Skin epidermis (tissue), 12 donors: ENCODE measurements at regions not wholly inside any gene's neighbourhood (a gene's known extent, or its start where the extent isn't known, plus 50 kb on each side); places are given as distances from the start of the nearest gene placed in this dataset.
A peak's percentile ranks its signal among the peaks of the same experiment; 100 is the strongest.

Experiments used
- H3K27ac ChIP-seq, 21 experiments: fragments of 200-600 bp; sonication (generic) in 11 of 21; one replicate each; pipeline ENCODE4 v1.5.0; 2020; ENCODE audit warnings: mild to moderate bottlenecking in 3 of 21, inconsistent platforms in 2 of 21, moderate library complexity in 2 of 21
- H3K4me3 ChIP-seq, 7 experiments: fragments of 200-600 bp; sonication (generic) in 2 of 7; one replicate each; pipeline ENCODE4 v1.5.0; 2020; ENCODE audit warnings: inconsistent platforms in 2 of 7, mild to moderate bottlenecking in 2 of 7, moderate library complexity in 1 of 7

DNA sequence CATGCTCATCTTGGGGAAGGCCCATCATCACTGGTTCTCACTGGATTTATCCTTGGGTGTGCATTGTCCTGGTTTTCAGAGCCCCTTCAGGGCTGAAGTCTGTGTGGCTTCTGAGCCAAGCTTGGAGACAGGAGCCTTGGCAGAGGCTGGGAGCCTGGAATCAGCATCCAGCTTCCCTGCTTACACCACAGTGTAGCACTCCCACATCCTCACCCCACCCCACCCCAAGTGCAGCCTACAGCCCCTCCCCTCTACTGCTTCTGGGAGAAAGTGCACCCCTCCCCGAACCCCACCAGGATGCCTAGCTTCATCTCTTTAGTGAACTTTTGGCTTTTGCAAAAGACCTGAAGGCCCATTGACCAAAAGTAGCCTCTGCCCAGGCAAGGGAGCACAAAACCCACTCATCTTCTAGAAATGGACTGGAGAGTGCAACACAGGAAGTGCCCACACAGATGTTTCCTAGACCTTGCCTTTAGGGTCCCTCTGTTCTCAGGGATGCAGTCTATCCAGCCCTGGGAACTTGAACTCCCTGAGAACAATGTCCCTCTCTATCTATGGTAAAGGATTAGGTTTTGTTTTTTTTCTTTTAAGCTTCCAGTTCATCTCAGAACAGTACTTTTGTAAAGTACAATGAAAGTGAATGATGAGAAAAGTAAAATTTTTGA lies 189.7 kb downstream of the PALM2AKAP2 start:
- H3K27ac ChIP-seq, result peak overlapping the region in 6 of 21 experiments; percentile 1 to 87 (median 58)

DNA sequence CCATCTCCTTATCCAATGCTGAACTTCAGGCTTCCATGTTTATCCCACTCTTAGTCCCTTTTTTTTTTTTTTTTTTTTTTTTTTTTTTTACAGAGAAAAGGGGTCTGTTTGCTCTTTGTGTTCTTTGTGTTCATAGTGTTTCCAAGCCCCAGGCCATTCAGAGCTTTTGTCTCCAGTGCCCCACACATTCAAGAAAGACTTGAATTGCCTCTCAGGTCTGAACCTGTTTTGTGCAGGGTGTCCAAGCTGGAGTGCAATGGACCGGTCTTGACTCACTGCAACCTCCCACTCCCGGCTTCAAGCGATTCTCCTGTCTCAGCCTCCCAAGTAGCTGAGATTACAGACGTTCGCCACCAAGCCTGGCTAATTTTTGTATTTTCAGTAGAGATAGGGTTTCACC lies 191.2 kb downstream of the PALM2AKAP2 start:
- Histone ChIP-seq H3K27ac (peak overlapping the region in 2 of 21 experiments; percentile 14 to 57), H3K4me3 (no peak overlapping the region)

More for the DNA sequence above, 189.7 kb downstream of the PALM2AKAP2 start:
- no peak overlapping the region for H3K4me3 ChIP-seq

DNA sequence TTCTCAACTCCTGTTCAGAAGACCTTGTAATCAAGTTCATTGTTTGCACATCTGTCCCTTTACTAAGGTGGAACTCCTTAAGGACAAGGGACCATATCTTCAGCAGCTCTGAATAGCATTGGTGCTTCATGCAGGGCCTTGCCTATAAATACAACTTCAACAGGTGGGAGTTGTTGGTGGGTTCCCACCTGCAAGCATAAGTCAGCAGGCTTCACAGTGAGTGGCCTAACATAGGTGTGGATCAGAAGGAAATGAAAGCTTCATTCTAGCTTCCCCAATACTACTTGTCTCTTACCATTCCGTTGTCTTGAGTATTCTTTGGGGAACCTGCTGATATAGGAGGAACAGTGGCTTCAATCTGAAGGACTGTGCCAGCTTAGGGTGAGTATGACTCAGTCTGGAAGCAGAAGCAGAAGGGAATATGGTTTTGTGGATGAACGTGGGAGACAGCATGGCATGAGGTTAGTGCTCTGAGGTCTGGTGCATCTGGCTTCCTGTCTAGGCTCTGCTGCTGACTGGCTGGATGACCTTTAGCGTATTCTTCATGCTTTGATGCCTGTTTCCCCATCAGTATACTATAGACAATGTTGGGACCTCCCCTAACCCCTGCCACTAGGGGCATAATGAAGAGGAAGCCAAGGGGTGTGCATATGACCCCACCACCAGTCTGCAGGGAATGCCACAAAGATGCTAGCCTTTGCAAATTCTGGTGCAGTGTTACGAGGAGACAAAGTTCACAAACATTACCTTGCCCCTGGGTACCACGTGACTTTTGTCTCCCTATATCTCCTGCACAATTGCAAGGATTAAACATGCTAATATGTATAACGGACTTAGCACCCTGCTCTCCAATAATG lies 192.3 kb downstream of the PALM2AKAP2 start:
- Histone ChIP-seq H3K4me3 (no peak overlapping the region), H3K27ac (peak overlapping the region in 3 of 21 experiments; percentile 3 to 57 (median 14))

DNA sequence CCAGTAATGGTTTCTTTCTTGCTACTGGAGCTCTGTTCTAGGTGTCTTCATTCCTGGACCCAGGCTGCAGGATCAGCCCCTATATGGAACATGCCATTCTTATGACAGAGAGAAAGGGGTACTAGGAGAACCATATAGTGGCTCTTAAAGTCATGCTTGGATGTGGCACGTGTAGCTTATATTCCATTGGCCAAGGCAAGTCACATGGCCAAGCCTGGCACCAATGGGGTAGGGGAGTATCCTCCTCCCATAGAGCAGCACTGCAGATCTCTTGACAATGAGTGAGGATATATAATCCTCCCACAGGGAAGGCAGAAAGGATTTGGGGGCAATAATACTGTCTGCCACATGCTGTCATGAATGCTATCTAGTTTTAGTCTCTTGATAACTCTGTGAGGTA lies 193.3 kb downstream of the PALM2AKAP2 start:
- Histone ChIP-seq H3K4me3 (no peak overlapping the region), H3K27ac (peak overlapping the region in 4 of 21 experiments; percentile 45 to 87 (median 68))

DNA sequence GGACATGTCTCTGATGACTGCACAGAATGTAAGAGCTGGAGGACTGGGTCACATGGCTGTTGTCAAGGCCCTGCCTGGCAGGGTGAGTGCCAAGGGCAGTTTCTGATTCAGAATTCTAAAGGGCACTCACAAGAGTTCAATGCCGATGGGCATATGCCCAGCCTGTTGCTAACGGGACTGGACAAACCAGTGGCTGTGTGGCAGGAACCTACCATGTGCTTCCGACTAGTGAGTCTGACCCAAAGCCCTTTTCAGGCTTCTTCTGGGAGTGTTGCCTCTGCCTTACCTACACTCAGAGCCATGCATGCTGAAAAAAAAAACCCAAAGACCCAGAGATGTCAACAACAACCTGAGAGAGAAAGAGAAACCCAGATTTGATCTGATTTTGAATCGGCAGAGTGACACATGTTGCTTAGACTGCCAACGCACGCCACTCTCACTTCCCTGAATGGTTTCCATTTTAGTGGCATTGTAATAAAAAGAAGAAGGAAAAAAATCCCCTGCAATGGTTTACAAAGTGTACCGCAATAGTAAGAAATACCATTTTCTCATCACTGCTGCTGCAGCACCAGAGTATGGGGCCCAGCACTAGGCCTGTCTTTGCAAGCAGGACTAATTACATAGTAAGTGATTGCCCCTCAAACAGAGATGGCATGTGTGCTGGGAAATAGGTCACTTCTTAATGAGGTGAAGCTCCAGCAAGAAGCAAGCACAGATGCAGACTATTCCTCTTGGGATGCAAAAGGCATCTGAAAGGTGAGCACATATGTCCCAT lies 194.3 kb downstream of the PALM2AKAP2 start:
- H3K27ac ChIP-seq, result peak overlapping the region in 9 of 21 experiments; percentile 16 to 87 (median 47)

DNA sequence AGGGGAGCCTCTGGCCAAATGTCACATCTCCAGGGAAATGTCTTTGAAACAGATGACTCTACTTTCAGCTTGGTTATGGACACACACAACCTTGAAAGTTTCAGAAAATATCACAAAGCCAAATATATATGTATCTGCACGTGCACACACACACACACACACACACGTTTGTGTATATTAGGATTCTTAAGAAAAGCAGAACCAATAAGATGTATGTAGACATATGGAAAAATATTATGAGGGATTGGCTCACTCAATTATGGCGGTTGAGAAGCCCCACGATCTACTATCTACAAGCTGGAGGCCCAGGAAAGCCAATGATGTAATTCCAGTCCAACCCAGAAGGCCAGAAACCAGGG lies 194.9 kb downstream of the PALM2AKAP2 start:
- H3K27ac ChIP-seq, result peak overlapping the region in 6 of 21 experiments; percentile 18 to 87 (median 52)
- no peak overlapping the region for H3K4me3 ChIP-seq

More for the DNA sequence above, 194.3 kb downstream of the PALM2AKAP2 start:
- no peak overlapping the region for H3K4me3 ChIP-seq

DNA sequence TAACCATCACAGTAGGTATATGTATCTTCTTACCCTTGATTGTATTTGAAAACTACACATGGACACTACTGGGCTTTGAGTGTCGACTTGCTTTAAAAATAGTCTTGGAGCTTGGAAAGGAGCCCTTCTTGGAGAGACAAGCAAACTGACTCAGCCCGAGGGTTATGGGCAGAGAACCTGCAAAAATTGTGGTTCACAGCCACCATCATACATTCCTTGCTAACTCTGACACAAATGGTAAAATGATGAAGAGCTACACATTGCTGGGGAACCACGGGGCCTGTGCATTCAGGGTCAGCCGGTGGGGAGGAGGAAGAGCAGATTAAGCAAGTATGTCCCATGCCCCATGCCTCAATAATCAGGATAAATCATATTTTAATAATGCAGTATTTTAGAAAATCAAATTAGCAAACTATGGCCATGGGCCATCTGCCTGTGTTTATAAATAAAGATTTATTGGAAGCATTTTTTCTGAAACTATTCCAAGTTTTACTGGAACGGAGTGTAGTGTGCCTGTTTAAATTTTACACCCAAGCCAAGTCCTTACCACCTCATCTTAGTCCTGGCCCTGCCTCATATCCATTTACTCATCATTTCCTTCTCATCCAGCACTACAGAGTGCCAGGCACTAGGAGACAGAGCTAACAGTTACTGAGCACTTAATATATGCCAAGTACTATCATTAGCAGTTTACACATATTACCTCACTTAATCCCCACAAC lies 195.7 kb downstream of the PALM2AKAP2 start:
- no peak overlapping the region for H3K4me3 ChIP-seq
- H3K27ac ChIP-seq, result peak overlapping the region in 1 of 21 experiments; percentile 87

DNA sequence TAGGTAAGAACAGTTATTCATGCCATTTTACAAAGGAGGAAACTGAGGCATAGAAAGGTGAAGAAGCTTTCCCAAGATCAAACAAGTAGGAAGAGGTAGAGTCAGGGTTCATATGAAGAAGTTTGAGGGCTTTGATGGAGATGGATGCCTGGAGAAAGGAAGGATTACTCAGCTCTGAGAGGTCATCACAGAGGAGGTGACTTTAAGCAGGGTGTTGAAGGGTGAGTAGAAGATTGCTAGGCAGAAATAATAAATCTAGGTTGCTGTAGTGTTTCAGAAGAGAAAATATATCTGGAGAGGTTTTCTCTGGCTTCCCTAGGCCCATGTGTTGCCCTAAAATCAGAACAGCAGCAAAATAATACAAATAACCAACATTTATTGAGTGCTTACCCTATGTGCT lies 196.3 kb downstream of the PALM2AKAP2 start:
- Histone ChIP-seq H3K27ac (no peak overlapping the region), H3K4me3 (no peak overlapping the region)

DNA sequence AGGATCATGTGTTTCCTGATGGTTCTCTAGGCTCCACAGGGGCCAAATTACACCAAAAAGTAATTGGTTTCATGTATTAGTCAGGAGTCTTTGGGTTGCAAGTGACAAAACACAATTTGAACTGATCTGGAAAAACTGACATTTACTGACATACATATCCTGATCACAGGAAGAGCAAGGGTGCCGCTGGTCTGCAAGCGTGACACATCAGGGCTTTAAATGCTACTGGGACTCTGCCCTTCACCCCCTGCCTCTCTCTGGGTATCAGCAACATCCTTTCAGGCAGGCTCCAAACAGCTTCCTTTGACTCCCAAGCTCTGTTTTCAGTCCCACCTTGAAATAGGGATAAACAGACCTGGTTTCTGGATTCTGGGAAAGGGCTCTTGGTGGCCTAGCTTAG lies 197.5 kb downstream of the PALM2AKAP2 start:
- Histone ChIP-seq H3K4me3 (no peak overlapping the region), H3K27ac (no peak overlapping the region)

DNA sequence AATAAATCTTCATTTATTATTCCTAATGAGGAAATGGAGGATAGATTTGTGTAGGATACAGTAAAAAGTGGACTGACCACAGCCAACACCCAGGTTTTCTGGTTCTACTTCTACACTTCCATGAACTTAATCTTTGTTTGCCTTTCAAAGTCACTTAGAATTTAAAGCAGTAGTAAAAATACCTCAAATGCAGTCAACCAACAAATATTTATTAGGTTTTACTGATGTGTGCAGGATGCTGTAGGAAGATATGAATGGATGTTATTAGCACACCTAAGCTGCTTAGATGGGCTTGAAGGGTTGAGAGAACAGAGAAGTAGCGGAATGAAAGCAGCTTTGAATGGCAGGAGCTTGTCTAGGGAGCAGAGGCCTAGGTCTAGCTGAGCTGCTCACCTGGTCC lies 201.1 kb downstream of the PALM2AKAP2 start:
- Histone ChIP-seq H3K27ac (no peak overlapping the region), H3K4me3 (no peak overlapping the region)

DNA sequence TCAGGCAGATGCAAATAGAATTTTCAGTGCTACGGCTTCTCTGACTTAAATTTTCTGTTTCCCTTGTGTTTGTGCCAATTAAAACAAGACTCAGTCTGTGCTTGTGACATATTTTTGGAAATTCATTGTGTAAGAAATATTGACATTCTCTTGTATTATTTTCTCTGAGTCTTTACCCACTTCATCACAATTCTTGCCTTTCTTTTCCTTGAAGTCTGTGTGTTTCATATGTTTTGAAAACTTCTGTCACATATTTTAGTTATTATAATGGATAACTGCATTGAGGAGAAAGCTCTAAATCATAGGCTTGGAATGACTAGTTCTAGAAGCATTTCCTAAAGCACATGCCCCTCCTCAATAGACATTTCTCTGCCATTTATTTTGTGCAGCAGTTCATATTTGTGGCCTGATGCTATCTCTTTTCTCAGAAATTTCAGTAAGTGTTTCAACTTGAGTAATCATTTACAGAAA lies 206.6 kb downstream of the PALM2AKAP2 start:
- peak overlapping the region in 7 of 21 experiments; percentile 14 to 57 (median 36) for H3K27ac ChIP-seq
- no peak overlapping the region for H3K4me3 ChIP-seq

DNA sequence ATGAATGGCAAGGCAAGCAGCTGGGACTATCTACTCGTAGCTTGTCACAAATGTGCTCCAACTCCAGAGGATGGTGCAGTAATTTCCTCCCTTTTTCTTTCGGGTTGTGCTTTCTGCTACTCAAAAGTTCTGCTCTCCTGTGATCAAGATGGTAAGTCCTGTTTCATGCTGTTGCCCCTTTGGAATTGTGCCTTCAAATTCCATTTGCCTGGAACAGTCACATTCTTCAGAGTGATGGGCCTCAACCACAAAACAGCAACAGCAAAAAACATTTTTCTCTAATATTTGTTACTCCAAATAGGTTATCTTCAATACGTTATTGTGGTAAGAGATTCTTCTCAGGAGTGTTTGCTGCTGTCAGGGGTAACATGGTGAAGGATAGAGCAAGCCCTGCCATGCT lies 209.3 kb downstream of the PALM2AKAP2 start:
- H3K4me3 ChIP-seq, result no peak overlapping the region
- H3K27ac ChIP-seq, result peak overlapping the region in 1 of 21 experiments; percentile 33

DNA sequence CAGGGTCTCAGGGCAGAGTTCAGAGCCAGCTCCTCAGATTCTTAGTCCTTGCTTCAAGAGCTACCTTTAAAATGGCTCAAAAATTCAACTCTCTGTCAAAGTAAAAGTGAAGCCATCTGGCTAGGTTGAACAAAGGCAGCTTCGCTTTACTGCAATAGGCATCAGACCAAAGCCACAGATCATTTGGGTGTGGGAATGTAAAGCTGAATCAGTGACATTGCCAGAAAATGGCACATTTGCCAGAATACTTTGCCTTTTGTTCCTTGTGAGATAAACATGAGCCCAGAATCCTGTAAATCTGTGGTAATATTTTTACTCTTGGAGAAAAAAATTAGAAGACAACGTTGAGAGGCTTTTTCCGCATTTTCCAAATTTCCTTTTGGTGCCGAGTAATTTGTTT lies 210.5 kb downstream of the PALM2AKAP2 start:
- Histone ChIP-seq H3K27ac (no peak overlapping the region), H3K4me3 (no peak overlapping the region)

DNA sequence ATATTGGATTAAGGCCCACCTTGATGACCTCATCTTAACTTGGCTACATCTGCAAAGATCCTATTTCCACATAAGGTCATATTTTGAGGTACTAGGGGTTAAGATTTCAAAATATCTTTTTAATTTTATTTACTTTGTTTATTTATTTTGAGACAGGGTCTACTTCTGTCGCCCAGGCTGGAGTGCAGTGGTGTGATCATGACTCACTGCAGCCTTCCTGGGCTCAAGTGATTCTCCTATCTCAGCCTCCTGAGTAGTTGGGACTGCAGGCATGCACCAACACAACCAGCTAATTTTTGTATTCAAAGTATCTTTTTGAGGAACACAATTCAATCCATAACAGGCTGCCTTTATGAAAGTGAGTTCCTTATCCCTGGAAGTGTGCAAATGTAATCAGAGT lies 212.3 kb downstream of the PALM2AKAP2 start:
- H3K27ac ChIP-seq, result no peak overlapping the region
- no peak overlapping the region for H3K4me3 ChIP-seq

DNA sequence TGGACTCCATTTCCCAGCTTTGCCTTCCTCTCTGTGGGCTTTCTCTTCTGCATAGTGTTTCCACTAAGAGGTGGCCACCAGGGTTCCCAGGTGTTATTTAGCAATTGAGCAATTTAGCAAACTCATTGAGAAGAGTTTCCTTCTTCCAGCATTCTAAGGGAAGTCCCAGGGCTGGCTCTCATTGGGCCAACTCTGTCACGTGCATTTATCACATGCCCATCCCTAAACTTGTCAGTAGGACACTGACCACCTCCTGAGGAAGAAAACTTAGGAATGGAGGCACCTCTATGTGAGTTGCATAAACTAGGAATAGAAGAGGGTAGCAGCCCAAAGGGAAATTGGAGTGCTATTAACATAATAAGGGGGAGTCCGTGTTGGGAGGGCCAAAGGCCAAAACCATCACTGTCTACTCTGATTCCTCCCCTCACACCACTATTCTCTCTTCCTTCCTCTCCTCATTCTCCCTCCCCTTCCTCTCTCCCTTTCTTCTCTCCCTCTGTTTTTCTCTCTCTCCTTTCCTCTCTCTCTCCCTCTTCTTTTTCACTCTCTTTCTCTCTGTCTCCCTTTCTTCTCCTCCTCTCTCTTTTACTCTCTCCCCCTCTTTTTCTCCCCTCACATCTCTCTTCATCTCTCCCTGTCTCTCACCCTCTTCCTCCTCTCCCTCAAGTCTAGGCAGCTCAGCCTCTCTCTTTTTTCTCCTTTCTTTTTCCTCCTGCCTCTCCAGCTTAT lies 213.4 kb downstream of the PALM2AKAP2 start:
- no peak overlapping the region for H3K27ac ChIP-seq
- H3K4me3 ChIP-seq, result no peak overlapping the region

DNA sequence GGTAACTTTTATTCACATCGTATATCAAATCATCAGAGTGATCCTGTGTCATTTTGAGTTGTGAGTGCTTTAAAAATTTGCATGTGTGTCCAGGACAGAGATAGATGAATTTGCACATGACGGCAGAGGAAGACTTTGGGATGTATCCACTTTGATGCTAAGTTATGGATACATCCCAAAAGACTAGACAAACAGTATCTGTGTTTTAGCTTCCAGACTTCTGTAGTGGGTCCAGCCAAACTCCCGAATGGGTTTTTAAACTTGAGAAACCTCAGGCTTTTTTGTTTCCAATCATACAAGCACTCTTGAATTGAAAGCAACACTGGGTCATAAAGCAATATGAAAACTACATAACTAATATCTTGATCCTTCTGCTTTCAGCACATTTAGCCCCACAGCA lies 213.8 kb downstream of the C9orf152 start:
- no peak overlapping the region for H3K27ac ChIP-seq

DNA sequence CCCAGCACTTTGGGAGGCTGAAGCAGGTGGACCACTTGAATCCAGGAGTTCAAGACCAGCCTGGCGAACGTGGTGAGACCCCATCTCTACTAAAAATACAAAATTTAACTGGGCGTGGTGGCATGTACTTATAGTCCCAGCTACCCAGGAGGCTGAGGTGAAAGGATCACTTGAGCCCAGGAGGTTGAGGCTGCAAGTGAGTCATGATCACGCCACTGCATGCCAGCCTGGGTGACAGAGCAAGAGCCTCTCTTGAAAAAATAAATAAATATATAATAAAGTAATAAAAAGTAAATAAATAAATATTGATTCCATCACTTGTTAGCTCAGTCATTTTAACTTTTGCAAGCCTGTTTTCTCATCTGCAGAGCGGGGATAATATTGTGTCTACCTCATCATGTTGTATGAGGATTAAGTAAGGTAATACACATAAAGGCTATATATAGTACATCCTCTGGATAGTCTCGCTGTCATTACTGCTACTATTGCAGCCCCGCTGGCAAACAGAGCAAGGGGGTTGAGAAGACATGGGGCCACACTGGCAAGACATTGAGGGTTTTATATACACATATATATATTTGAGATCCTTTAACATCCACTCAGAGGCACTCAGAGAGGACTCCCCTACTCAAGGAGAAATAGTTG lies 210.9 kb downstream of the C9orf152 start:
- H3K4me3 ChIP-seq, result no peak overlapping the region
- peak overlapping the region in 1 of 21 experiments; percentile 7 for H3K27ac ChIP-seq

More for the DNA sequence above, 213.8 kb downstream of the C9orf152 start:
- H3K4me3 ChIP-seq, result no peak overlapping the region

DNA sequence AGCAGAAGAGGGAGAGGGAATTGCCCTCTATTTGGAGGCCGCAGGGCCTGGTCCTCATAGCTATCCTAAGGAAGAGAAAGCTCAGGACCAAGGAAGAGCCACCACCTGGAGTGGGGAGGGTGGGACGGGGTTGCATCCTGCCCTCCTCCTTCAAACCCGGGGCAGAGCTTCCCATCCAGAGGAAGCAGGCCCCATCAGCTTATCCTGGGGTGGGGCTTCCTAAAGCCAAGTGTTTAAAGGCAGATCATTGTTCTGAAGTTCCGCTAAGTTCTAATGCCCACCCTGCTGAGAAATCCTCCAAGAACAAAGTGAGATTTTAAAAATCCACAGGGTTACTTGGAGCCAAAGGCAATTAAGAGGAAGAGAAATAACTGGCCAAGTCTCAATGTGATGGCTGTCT lies 210.3 kb downstream of the C9orf152 start:
- no peak overlapping the region for H3K4me3 ChIP-seq
- H3K27ac ChIP-seq, result peak overlapping the region in 1 of 21 experiments; percentile 7
